DOHH2 (cell line): ENCODE measurements at regions not wholly inside any gene's neighbourhood (a gene's known extent, or its start where the extent isn't known, plus 50 kb on each side); places are given as distances from the start of the nearest gene placed in this dataset.

Experiments used
- H3F3A ChIP-seq: fragments of 200-600 bp; sonication (generic), shearing (Covaris generic); 2 replicates; pipeline ENCODE4 v1.6.0; 2016; ENCODE audit warnings: antibody characterized with exemption, mild to moderate bottlenecking; ENCODE audit not compliant: control insufficient read depth, insufficient read depth
- H3K27ac ChIP-seq: fragments of 200-600 bp; sonication (generic); 2 replicates; pipeline ENCODE4 v1.5.1; 2014; ENCODE audit warnings: low read depth, mild to moderate bottlenecking, low read length, moderate library complexity
- H3K27me3 ChIP-seq: fragments of 200-600 bp; sonication (generic); 2 replicates; pipeline ENCODE4 v1.6.1; 2014; ENCODE audit warnings: mild to moderate bottlenecking, low read length, mixed read lengths; ENCODE audit not compliant: control insufficient read depth
- H3K36me3 ChIP-seq: fragments of 200-600 bp; sonication (generic); 2 replicates; pipeline ENCODE4 v1.6.1; 2014; ENCODE audit warnings: mild to moderate bottlenecking, low read length, moderate library complexity, mixed read lengths; ENCODE audit not compliant: control insufficient read depth
- H3K4me1 ChIP-seq: fragments of 200-600 bp; sonication (generic); 2 replicates; pipeline ENCODE4 v1.6.1; 2014; ENCODE audit warnings: mild to moderate bottlenecking, low read length, mixed read lengths; ENCODE audit not compliant: control insufficient read depth
- H3K4me2 ChIP-seq: fragments of 200-600 bp; sonication (generic); 2 replicates; pipeline ENCODE4 v1.6.0; 2014; ENCODE audit warnings: mild to moderate bottlenecking, low read length, moderate library complexity
- H3K4me3 ChIP-seq: fragments of 200-600 bp; sonication (generic); 2 replicates; pipeline ENCODE4 v1.5.1; 2014; ENCODE audit warnings: mild to moderate bottlenecking, low read length, mixed read lengths
- H3K79me2 ChIP-seq: fragments of 200-600 bp; sonication (generic); 2 replicates; pipeline ENCODE4 v1.6.1; 2014; ENCODE audit warnings: mild to moderate bottlenecking, low read length, mixed read lengths; ENCODE audit not compliant: control insufficient read depth
- H3K9me2 ChIP-seq: fragments of 200-600 bp; sonication (generic); replicated peaks from 2 replicates; pipeline ENCODE4 v1.6.1; 2014; ENCODE audit warnings: mild to moderate bottlenecking, low read length, mixed read lengths; ENCODE audit not compliant: control insufficient read depth
- H3K9me3 ChIP-seq: fragments of 200-600 bp; sonication (generic); 2 replicates; pipeline ENCODE4 v1.6.1; 2014; ENCODE audit warnings: antibody characterized with exemption, low read length, mixed read lengths; ENCODE audit not compliant: control insufficient read depth, insufficient read depth
- H4K20me1 ChIP-seq: fragments of 200-600 bp; sonication (generic); 2 replicates; pipeline ENCODE4 v1.6.0; 2014; ENCODE audit warnings: low read depth, mild to moderate bottlenecking, antibody characterized with exemption, low read length, moderate library complexity; ENCODE audit not compliant: control insufficient read depth, insufficient read depth
- EZH2phosphoT487 ChIP-seq: fragments of 200-600 bp; sonication (generic); IDR thresholded peaks from 2 replicates; pipeline ENCODE4 v1.6.1; 2017; ENCODE audit warnings: borderline replicate concordance, mild to moderate bottlenecking, antibody characterized with exemption, low read length, moderate library complexity, mixed read lengths
- TF ChIP-seq, protein P1 (sequence below): fragments of 200-600 bp; sonication (generic); IDR thresholded peaks from one replicate; pipeline ENCODE4 v1.5.1; 2014; ENCODE audit warnings: antibody characterized with exemption, mild to moderate bottlenecking, low read depth, low read length; ENCODE audit not compliant: poor library complexity, severe bottlenecking

DNA sequence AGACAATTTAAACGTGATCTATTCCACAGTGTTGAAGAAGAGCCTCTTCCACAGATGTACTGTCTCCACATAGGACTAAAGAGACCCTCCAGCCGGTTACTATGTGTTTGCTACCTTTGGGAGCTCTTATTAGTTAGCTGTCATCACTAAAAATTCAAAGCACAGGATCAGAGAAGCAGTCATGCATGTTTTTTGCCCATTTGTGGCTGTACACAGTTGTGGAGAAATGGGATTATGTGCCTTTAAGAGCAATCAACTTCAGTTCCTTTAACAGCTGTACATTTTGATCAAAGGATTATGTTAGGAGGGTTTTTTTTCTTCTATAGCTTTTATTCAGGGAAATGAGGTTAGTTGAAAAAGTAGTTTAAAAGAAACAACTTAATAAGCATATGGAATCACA, 149.0 kb upstream of the SPOCK3 start:
- H3K4me1 ChIP-seq, result no peaks in the 10 kb centered on the region
- H3K27ac ChIP-seq, result no peak overlapping the region
- H3K9me3 ChIP-seq, result no peaks in the 10 kb centered on the region
- H3K79me2 ChIP-seq, result no peaks in the 10 kb centered on the region
- no peaks in the 10 kb centered on the region for H3K27me3 ChIP-seq
- H3K4me3 ChIP-seq, result no peak overlapping the region
- TF ChIP-seq EZH2phosphoT487, result no peak
- TF ChIP-seq, protein P1, sequence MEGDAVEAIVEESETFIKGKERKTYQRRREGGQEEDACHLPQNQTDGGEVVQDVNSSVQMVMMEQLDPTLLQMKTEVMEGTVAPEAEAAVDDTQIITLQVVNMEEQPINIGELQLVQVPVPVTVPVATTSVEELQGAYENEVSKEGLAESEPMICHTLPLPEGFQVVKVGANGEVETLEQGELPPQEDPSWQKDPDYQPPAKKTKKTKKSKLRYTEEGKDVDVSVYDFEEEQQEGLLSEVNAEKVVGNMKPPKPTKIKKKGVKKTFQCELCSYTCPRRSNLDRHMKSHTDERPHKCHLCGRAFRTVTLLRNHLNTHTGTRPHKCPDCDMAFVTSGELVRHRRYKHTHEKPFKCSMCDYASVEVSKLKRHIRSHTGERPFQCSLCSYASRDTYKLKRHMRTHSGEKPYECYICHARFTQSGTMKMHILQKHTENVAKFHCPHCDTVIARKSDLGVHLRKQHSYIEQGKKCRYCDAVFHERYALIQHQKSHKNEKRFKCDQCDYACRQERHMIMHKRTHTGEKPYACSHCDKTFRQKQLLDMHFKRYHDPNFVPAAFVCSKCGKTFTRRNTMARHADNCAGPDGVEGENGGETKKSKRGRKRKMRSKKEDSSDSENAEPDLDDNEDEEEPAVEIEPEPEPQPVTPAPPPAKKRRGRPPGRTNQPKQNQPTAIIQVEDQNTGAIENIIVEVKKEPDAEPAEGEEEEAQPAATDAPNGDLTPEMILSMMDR, result no peak
- H3F3A ChIP-seq, result no peaks in the 10 kb centered on the region
- no peaks in the 10 kb centered on the region for H3K36me3 ChIP-seq
- H3K9me2 ChIP-seq, result no peaks in the 10 kb centered on the region
- no peak overlapping the region for H3K4me2 ChIP-seq
- no peaks in the 10 kb centered on the region for H4K20me1 ChIP-seq

DNA sequence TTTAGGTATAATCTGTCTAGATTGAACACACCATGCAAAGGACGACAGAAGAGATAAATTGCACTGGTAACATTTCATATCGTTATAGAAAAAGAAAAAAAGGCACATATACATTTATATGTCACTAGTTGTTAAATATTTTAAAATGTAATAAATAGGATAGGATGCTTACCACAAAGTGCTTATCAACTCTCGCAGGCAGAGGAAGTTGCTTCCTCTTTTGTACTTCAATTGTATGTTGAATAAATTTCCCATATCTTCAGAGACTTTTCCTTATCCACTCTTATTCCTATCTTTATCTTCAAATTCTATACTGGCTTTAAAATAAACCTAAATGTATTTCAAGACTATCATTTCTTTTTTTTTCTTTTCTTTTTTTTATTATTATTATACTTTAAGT, 163.3 kb upstream of the SPOCK3 start:
- Histone ChIP-seq H4K20me1 (no peaks in the 10 kb centered on the region), H3K36me3 (no peaks in the 10 kb centered on the region), H3F3A (no peaks in the 10 kb centered on the region), H3K27me3 (no peaks in the 10 kb centered on the region), H3K4me1 (no peaks in the 10 kb centered on the region), H3K9me3 (no peaks in the 10 kb centered on the region), H3K4me3 (no peak overlapping the region), H3K9me2 (no peaks in the 10 kb centered on the region), H3K27ac (no peak overlapping the region), H3K4me2 (no peak overlapping the region), H3K79me2 (no peaks in the 10 kb centered on the region)
- TF ChIP-seq, protein P1, result no peak
- no peak for TF ChIP-seq EZH2phosphoT487

DNA sequence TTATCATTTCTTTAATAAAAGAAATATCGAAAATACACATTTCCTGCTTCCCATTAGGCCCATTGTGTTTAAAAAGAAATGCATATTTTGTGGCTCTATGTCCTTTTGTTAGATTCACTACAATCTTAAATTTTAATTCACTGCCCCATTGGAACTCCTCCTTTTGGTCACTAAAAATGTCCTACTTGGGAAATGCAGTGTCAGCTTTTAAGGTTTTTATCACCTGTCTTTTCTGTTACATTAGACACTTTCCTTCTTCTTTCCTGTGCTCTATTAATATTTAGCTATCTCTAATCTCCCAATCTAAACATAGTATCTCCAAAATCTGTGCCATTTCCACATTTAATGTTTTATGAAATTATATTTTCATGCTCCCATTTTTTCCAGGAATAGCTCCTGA, 164.9 kb upstream of the SPOCK3 start:
- Histone ChIP-seq H3K36me3 (no peaks in the 10 kb centered on the region), H3K4me3 (no peak overlapping the region), H3F3A (no peaks in the 10 kb centered on the region), H3K79me2 (no peaks in the 10 kb centered on the region), H3K4me2 (no peak overlapping the region), H3K4me1 (no peaks in the 10 kb centered on the region), H3K27me3 (no peaks in the 10 kb centered on the region), H3K9me2 (no peaks in the 10 kb centered on the region), H3K27ac (no peak overlapping the region), H3K9me3 (no peaks in the 10 kb centered on the region), H4K20me1 (no peaks in the 10 kb centered on the region)
- no peak for TF ChIP-seq EZH2phosphoT487
- TF ChIP-seq, protein P1, result no peak

DNA sequence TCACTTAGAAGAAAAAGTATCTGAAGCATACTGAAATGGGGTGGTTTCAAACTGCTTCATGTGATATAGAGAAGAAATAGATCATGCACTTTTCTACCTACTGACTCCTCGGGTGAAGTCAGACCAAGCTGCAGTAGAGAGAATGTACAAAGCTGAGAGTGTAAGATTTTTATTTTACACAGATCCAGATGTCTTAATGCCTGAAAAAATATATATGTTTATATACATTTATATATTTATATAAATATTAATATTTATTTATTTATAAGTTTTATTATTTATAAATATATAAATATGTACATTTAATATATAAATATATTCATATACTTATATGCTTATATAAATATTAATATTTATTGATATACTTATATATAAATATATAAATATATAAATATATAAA, 171.9 kb upstream of the SPOCK3 start:
- no peaks in the 10 kb centered on the region for H3F3A ChIP-seq
- no peaks in the 10 kb centered on the region for H3K4me1 ChIP-seq
- no peak overlapping the region for H3K4me3 ChIP-seq
- no peak for TF ChIP-seq EZH2phosphoT487
- TF ChIP-seq, protein P1, result no peak
- no peaks in the 10 kb centered on the region for H3K27me3 ChIP-seq
- H3K36me3 ChIP-seq, result no peaks in the 10 kb centered on the region
- H4K20me1 ChIP-seq, result no peaks in the 10 kb centered on the region
- no peaks in the 10 kb centered on the region for H3K9me3 ChIP-seq
- H3K4me2 ChIP-seq, result no peak overlapping the region
- H3K79me2 ChIP-seq, result no peaks in the 10 kb centered on the region
- no peaks in the 10 kb centered on the region for H3K9me2 ChIP-seq
- H3K27ac ChIP-seq, result no peak overlapping the region
